SH-SY5Y (cell line): ENCODE measurements at regions not wholly inside any gene's neighbourhood (a gene's known extent, or its start where the extent isn't known, plus 50 kb on each side); places are given as distances from the start of the nearest gene placed in this dataset.

Source experiments
- GATA2 ChIP-seq: IDR thresholded peaks from 2 replicates; pipeline ENCODE4 v1.6.1; 2011; ENCODE audit warnings: mild to moderate bottlenecking, low read depth, low read length
- GATA3 ChIP-seq: IDR thresholded peaks from 2 replicates; pipeline ENCODE4 v1.6.1; 2011; ENCODE audit warnings: low read depth, mild to moderate bottlenecking, low read length, moderate library complexity

DNA sequence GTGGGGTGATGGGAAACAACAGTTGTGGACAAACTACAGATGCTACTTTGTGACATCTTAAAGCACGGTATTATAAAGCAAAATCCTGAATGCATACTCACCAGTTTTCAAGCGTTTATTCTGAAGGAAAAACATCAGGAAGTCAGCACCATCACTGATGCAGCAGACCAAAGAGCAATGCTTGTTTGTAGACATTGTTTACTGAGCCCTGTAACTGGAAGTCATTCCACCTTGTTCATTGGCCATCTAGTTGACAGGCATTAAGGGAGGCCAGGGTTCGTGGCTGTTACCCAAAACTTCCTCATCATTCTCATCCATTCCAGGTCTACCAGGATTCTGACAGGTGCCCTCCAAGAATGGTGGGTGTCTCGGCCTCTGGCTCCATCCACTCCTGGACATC lies 55.3 kb upstream of the FAM204A start:
- TF ChIP-seq GATA2 (no peak), GATA3 (no peak)
